Left ventricle myocardium inferior (tissue), 1 donor: ENCODE measurements at regions not wholly inside any gene's neighbourhood (a gene's known extent, or its start where the extent isn't known, plus 50 kb on each side); places are given as distances from the start of the nearest gene placed in this dataset.
"Not testable (repeated sequence)": the region's sequence is repeated elsewhere in the genome, so short reads cannot be mapped to it uniquely, and the experiment has no call there.

Experiments used
- DNase-seq: peaks from one replicate; pipeline ENCODE4 v3.0.0-alpha.2; 2020
- H3K27ac ChIP-seq: fragments of 200-600 bp; replicated peaks from 2 replicates; pipeline ENCODE4 v1.8.0; 2021
- H3K27me3 ChIP-seq: fragments of 200-600 bp; 2 replicates; pipeline ENCODE4 v1.8.0; 2021; ENCODE audit warnings: low read depth
- H3K36me3 ChIP-seq: fragments of 200-600 bp; 2 replicates; pipeline ENCODE4 v1.8.0; 2021
- H3K4me1 ChIP-seq: fragments of 200-600 bp; 2 replicates; pipeline ENCODE4 v1.8.0; 2021
- H3K4me3 ChIP-seq: fragments of 200-600 bp; 2 replicates; pipeline ENCODE4 v1.8.0; 2021; ENCODE audit warnings: mild to moderate bottlenecking, moderate library complexity
- H3K9me3 ChIP-seq: fragments of 200-600 bp; replicated peaks from 2 replicates; pipeline ENCODE4 v1.8.0; 2021
- CTCF ChIP-seq: fragments of 200-600 bp; IDR thresholded peaks from 2 replicates; pipeline ENCODE4 v1.8.0; 2021; ENCODE audit warnings: antibody characterized with exemption, mild to moderate bottlenecking, borderline replicate concordance
- intact Hi-C: fragments of 100-400 bp; cut with micrococcal nuclease; formaldehyde crosslinking; loops from one replicate; pipeline ENCODE4 v1.11.0; 2022
- donor health status: DM: no; HTN: yes; CAD: no; lungs with severe emphysema.

- no peaks in the 10 kb centered on the region for H3K27me3 ChIP-seq
- H3K9me3 ChIP-seq = peaks cover 21% of the 10 kb centered on the region
- no peak overlapping the region for H3K27ac ChIP-seq
- no peak for TF ChIP-seq CTCF
- DNase-seq = no peak
- H3K4me1 ChIP-seq = peaks cover 9% of the 10 kb centered on the region
- intact Hi-C loops = no loop called here
- H3K4me3 ChIP-seq = no peak overlapping the region
- H3K36me3 ChIP-seq = no peaks in the 10 kb centered on the region
These were observed 160.1 kb downstream of the OR4C45 start for GRCh38 chr11:50192743-50193142.

GRCh38 chr11:50214376-50214775 lies 181.7 kb downstream of the OR4C45 start:
- no peak for DNase-seq
- Histone ChIP-seq H3K27ac (no peak overlapping the region), H3K4me1 (no peaks in the 10 kb centered on the region), H3K4me3 (no peak overlapping the region), H3K27me3 (no peaks in the 10 kb centered on the region), H3K36me3 (no peaks in the 10 kb centered on the region), H3K9me3 (no peaks in the 10 kb centered on the region)
- no peak for TF ChIP-seq CTCF
- intact Hi-C loops = no loop called here

- Histone ChIP-seq H3K36me3 (no peaks in the 10 kb centered on the region), H3K4me1 (no peaks in the 10 kb centered on the region), H3K27ac (no peak overlapping the region), H3K27me3 (no peaks in the 10 kb centered on the region), H3K9me3 (no peaks in the 10 kb centered on the region), H3K4me3 (no peak overlapping the region)
- intact Hi-C loops = no loop called here
- no peak for DNase-seq
- TF ChIP-seq CTCF = no peak
These were observed 188.0 kb downstream of the OR4C45 start for GRCh38 chr11:50220651-50221050.

- intact Hi-C loops, H3K27me3 ChIP-seq, H3K27ac ChIP-seq, H3K4me1 ChIP-seq, H3K4me3 ChIP-seq, H3K9me3 ChIP-seq, H3K36me3 ChIP-seq, DNase-seq: not testable (repeated sequence)
These were observed 205.7 kb downstream of the OR4C45 start for GRCh38 chr11:50238368-50238767.

- no peak overlapping the region for H3K4me3 ChIP-seq
- DNase-seq = no peak
- H3K4me1 ChIP-seq = no peaks in the 10 kb centered on the region
- no peak overlapping the region for H3K27ac ChIP-seq
- no peaks in the 10 kb centered on the region for H3K9me3 ChIP-seq
- H3K36me3 ChIP-seq = no peaks in the 10 kb centered on the region
- intact Hi-C loops = no loop called here
- TF ChIP-seq CTCF = no peak
- H3K27me3 ChIP-seq = no peaks in the 10 kb centered on the region
These were observed 213.5 kb downstream of the OR4C45 start for GRCh38 chr11:50246183-50246582.

- intact Hi-C loops = no loop called here
- no peak overlapping the region for H3K27ac ChIP-seq
- DNase-seq = no peak
- no peaks in the 10 kb centered on the region for H3K9me3 ChIP-seq
- H3K36me3 ChIP-seq = no peaks in the 10 kb centered on the region
- H3K27me3 ChIP-seq = no peaks in the 10 kb centered on the region
- no peak overlapping the region for H3K4me3 ChIP-seq
- TF ChIP-seq CTCF = no peak
- H3K4me1 ChIP-seq = no peaks in the 10 kb centered on the region
These were observed 214.0 kb downstream of the OR4C45 start for GRCh38 chr11:50246699-50247098.
